Brain microvascular endothelial cell (primary cell): ENCODE measurements at regions not wholly inside any gene's neighbourhood (a gene's known extent, or its start where the extent isn't known, plus 50 kb on each side); places are given as distances from the start of the nearest gene placed in this dataset.

Source experiments
- DNase-seq: peaks from one replicate; pipeline ENCODE4 v3.0.0-alpha.2; 2020
- H3K27ac ChIP-seq: fragments of 250-450 bp; sonication (Bioruptor Pico); 2 replicates; pipeline ENCODE4 v1.5.1; 2020; ENCODE audit warnings: mild to moderate bottlenecking, moderate library complexity
- H3K27me3 ChIP-seq: fragments of 250-450 bp; sonication (Bioruptor Pico); replicated peaks from 2 replicates; pipeline ENCODE4 v1.5.1; 2020; ENCODE audit warnings: mild to moderate bottlenecking
- H3K36me3 ChIP-seq: fragments of 250-450 bp; sonication (Bioruptor Pico); replicated peaks from 2 replicates; pipeline ENCODE4 v1.5.1; 2020; ENCODE audit warnings: mild to moderate bottlenecking
- H3K4me3 ChIP-seq: 2 replicates; pipeline ENCODE4 v1.5.1; 2011; ENCODE audit warnings: low read depth, mild to moderate bottlenecking, control low read depth, low read length, moderate library complexity
- in situ Hi-C: cut with HindIII; loops from 2 replicates; pipeline ENCODE4 v1.10.0; 2017; ENCODE audit warnings: low sequenced_read_pairs, low pct_ligation_motif_present
- TF ChIP-seq, protein P1 (sequence below): IDR thresholded peaks from 2 replicates; pipeline ENCODE4 v1.5.1; 2011; ENCODE audit warnings: low read depth, mild to moderate bottlenecking, moderate library complexity, low read length, control low read depth, inconsistent platforms; ENCODE audit errors: missing control alignments

DNA sequence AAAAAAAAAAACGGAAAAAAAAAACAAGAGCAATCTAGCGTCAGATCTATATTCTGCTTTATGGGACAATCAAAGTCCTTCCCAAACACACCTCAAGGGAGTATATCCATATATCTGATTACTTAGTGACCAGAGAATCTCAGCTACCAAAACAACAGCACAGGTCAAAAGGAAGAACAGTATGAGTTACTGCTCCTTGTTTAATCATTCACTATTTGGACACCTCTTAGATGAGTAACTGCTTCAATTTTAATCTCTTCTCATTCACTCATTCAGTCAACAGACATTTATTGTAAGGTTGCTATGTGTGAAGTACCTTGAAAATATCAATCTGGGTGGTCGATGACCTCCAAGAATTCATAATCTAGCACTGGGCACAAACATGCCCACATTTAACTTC lies 193.2 kb downstream of the IRS2 start:
- Histone ChIP-seq H3K36me3 (no peaks in the 10 kb centered on the region), H3K27me3 (no peaks in the 10 kb centered on the region), H3K27ac (no peak overlapping the region), H3K4me3 (no peak overlapping the region)
- in situ Hi-C loops, result no loop called here
- DNase-seq, result no peak
- TF ChIP-seq, protein P1, sequence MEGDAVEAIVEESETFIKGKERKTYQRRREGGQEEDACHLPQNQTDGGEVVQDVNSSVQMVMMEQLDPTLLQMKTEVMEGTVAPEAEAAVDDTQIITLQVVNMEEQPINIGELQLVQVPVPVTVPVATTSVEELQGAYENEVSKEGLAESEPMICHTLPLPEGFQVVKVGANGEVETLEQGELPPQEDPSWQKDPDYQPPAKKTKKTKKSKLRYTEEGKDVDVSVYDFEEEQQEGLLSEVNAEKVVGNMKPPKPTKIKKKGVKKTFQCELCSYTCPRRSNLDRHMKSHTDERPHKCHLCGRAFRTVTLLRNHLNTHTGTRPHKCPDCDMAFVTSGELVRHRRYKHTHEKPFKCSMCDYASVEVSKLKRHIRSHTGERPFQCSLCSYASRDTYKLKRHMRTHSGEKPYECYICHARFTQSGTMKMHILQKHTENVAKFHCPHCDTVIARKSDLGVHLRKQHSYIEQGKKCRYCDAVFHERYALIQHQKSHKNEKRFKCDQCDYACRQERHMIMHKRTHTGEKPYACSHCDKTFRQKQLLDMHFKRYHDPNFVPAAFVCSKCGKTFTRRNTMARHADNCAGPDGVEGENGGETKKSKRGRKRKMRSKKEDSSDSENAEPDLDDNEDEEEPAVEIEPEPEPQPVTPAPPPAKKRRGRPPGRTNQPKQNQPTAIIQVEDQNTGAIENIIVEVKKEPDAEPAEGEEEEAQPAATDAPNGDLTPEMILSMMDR, result no peak

DNA sequence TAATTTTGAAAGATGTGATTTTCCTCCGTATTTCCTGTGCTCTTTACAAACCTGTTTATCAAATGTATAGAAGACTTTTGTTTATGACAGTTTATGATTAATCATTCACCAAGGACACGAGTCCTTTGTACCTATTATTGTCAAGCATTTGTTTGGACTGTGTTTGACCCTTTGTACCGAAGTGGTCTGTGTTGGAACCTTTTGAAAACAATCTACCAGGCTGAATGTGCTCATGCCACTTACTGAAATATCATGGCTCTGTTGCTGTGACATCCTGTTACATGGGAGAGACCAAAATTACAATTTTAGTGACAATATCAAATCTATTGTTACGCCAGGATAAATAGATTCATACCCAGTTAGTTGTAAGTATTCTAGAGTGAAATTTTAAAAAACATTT lies 193.6 kb downstream of the IRS2 start:
- Histone ChIP-seq H3K27ac (no peak overlapping the region), H3K4me3 (no peak overlapping the region), H3K36me3 (no peaks in the 10 kb centered on the region), H3K27me3 (no peaks in the 10 kb centered on the region)
- in situ Hi-C loops, result no loop called here
- TF ChIP-seq, protein P1, result no peak
- no peak for DNase-seq

DNA sequence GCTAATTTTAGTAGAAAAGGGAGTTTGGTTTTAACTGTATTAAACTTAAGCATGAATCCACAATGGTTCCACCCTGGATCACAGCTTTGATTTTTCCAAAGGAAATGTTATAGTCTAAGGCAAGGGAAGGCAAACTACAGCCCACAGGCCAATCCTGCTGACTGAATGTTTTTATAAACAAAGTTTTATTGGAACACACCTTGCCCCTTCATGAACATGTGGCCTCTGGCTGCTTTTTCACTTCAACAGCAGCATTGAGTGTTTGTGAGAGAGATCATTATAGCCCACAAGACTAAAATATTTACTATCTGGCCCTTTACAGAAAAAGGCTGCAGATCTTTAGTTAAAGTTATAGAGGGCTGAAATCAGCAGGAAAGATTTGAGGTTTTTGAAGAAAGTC lies 198.7 kb downstream of the IRS2 start:
- H3K4me3 ChIP-seq, result no peak overlapping the region
- H3K36me3 ChIP-seq, result no peaks in the 10 kb centered on the region
- DNase-seq, result no peak
- no peak overlapping the region for H3K27ac ChIP-seq
- H3K27me3 ChIP-seq, result no peaks in the 10 kb centered on the region
- in situ Hi-C loops, result no loop called here
- TF ChIP-seq, protein P1, result no peak

DNA sequence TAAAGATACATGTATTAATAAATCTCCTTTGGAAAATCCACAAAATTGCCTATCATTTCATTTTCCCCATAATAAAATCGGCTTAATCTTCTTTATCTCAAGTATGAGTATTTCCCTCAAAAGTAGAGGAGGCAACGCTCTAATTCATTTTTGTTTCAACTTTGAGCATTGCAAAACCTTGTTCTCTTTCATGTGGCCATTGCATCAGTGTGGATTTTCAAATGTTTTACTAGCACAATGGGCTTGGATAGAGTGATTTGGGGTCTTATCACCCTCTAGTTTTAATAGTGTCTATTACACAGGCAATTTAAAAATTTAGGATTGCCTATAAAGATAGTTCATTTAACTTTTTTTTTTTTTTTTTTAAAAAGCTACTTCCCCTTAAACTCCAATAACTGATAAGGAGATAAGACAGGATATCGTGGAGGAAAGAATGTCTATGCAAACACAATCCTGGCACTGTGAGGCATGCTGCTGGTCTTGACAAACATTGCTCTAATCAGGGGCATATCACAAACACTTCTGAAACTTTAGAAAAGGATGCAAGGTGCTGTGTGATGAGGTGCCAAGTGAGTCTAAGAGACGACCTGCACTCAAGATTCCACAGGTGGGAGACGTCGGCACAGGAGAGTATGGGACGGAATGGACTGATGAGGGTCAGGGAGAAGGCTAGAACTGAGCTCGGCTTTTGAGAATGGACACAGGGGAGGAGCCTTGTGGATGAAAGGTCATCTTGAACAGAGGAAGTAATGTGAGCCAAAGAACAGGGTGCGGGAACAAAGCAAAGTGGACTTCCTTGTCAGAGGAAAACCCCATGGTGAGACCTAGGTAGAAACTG lies 199.7 kb downstream of the IRS2 start:
- Histone ChIP-seq H3K27me3 (no peaks in the 10 kb centered on the region), H3K4me3 (no peak overlapping the region), H3K27ac (no peak overlapping the region), H3K36me3 (no peaks in the 10 kb centered on the region)
- in situ Hi-C loops, result no loop called here
- TF ChIP-seq, protein P1, result no peak
- DNase-seq, result no peak

DNA sequence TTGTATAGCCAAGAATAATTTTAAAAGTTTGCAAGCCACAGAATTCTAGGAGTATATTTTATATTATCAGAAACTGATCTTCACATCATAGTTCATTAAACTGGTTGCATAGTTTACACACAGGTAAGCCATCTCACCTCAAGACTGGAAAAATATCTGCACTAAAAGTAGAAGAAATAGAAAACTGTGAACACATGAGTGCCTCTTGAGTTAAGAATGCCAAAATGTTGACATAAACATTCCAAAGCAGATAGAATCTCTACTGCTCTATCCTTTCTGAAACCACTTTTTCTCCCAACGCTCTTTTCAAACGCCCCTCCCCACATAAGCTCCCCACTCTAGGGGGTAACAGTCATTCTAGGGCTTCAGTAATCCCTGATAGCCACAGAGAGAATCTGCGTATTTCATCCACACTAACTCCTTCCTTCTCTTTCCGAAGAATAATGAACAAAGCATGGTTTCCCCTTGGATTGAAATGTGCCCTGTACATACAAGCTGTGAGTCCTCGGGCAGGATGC lies 201.5 kb downstream of the IRS2 start:
- no peak overlapping the region for H3K27ac ChIP-seq
- in situ Hi-C loops, result no loop called here
- DNase-seq, result no peak
- H3K27me3 ChIP-seq, result no peaks in the 10 kb centered on the region
- no peak overlapping the region for H3K4me3 ChIP-seq
- TF ChIP-seq, protein P1, result no peak
- no peaks in the 10 kb centered on the region for H3K36me3 ChIP-seq
